H9 (cell line): ENCODE measurements at regions not wholly inside any gene's neighbourhood (a gene's known extent, or its start where the extent isn't known, plus 50 kb on each side); places are given as distances from the start of the nearest gene placed in this dataset.
A peak's percentile ranks its signal among the peaks of the same experiment; 100 is the strongest.

Experiments used
- DNase-seq: peaks from one replicate; pipeline ENCODE4 v3.0.0-alpha.2; 2017
- H2AFZ ChIP-seq: one replicate; pipeline ENCODE4 v1.6.1; 2013; ENCODE audit warnings: mild to moderate bottlenecking, low read length, control low read depth, moderate library complexity
- H2AK5ac ChIP-seq: 2 replicates; pipeline ENCODE4 v1.6.1; 2013; ENCODE audit warnings: low read length, control low read depth, mixed read lengths; ENCODE audit not compliant: insufficient read length
- H2BK120ac ChIP-seq: one replicate; pipeline ENCODE4 v1.6.1; 2013; ENCODE audit warnings: low read depth, mild to moderate bottlenecking, low read length, control low read depth, inconsistent platforms; ENCODE audit not compliant: poor library complexity, severe bottlenecking
- H2BK12ac ChIP-seq: 2 replicates; pipeline ENCODE4 v1.6.1; 2013; ENCODE audit warnings: low read length, control low read depth, mixed read lengths, low read depth; ENCODE audit not compliant: insufficient read length
- H2BK15ac ChIP-seq: 2 replicates; pipeline ENCODE4 v1.6.1; 2013; ENCODE audit warnings: low read depth, low read length, control low read depth
- H2BK20ac ChIP-seq: one replicate; pipeline ENCODE4 v1.6.1; 2013; ENCODE audit warnings: low read depth, mild to moderate bottlenecking, low read length, control low read depth, inconsistent platforms; ENCODE audit not compliant: poor library complexity, severe bottlenecking
- H2BK5ac ChIP-seq: 2 replicates; pipeline ENCODE4 v1.6.1; 2013; ENCODE audit warnings: low read length, control low read depth, mixed read lengths; ENCODE audit not compliant: insufficient read length
- H3K14ac ChIP-seq: 2 replicates; pipeline ENCODE4 v1.6.1; 2013; ENCODE audit warnings: low read length, control low read depth; ENCODE audit not compliant: insufficient read depth
- H3K18ac ChIP-seq: 2 replicates; pipeline ENCODE4 v1.6.1; 2013; ENCODE audit warnings: low read depth, mild to moderate bottlenecking, mixed read lengths, low read length, control low read depth; ENCODE audit not compliant: insufficient read length
- H3K23ac ChIP-seq: 2 replicates; pipeline ENCODE4 v1.6.1; 2013; ENCODE audit warnings: low read length, control low read depth, mixed read lengths, low read depth; ENCODE audit not compliant: insufficient read length
- H3K23me2 ChIP-seq: 2 replicates; pipeline ENCODE4 v1.6.1; 2013; ENCODE audit warnings: low read depth, mild to moderate bottlenecking, mixed read lengths, low read length, control low read depth; ENCODE audit not compliant: insufficient read length, poor library complexity, severe bottlenecking
- H3K27ac ChIP-seq: 2 replicates; pipeline ENCODE4 v1.5.1; 2013; ENCODE audit warnings: low read length, control low read depth, mixed read lengths, low read depth; ENCODE audit not compliant: insufficient read length
- H3K27me3 ChIP-seq: 2 replicates; pipeline ENCODE4 v1.6.1; 2013; ENCODE audit warnings: low read length, control low read depth, inconsistent platforms; ENCODE audit not compliant: insufficient read depth
- H3K4ac ChIP-seq: 2 replicates; pipeline ENCODE4 v1.6.1; 2013; ENCODE audit warnings: low read depth, mild to moderate bottlenecking, control low read depth, inconsistent platforms, low read length, moderate library complexity
- H3K4me1 ChIP-seq: 2 replicates; pipeline ENCODE4 v1.6.1; 2013; ENCODE audit warnings: low read length, control low read depth, inconsistent platforms; ENCODE audit not compliant: insufficient read depth
- H3K4me2 ChIP-seq: 2 replicates; pipeline ENCODE4 v1.6.1; 2013; ENCODE audit warnings: low read length, control low read depth, mixed read lengths; ENCODE audit not compliant: insufficient read length, insufficient read depth
- H3K56ac ChIP-seq: 2 replicates; pipeline ENCODE4 v1.6.1; 2013; ENCODE audit warnings: low read depth, mild to moderate bottlenecking, mixed read lengths, low read length, control low read depth; ENCODE audit not compliant: insufficient read length
- H3K79me1 ChIP-seq: 2 replicates; pipeline ENCODE4 v1.6.1; 2013; ENCODE audit warnings: low read depth, mild to moderate bottlenecking, moderate library complexity, low read length, control low read depth, inconsistent platforms; ENCODE audit not compliant: insufficient read depth, poor library complexity, severe bottlenecking
- H3K79me2 ChIP-seq: 2 replicates; pipeline ENCODE4 v1.6.1; 2013; ENCODE audit warnings: low read length, control low read depth, inconsistent platforms; ENCODE audit not compliant: insufficient read depth
- H3K9ac ChIP-seq: 2 replicates; pipeline ENCODE4 v1.6.1; 2013; ENCODE audit warnings: low read length, control low read depth, mixed read lengths; ENCODE audit not compliant: insufficient read length; ENCODE audit errors: extremely low read depth
- H3K9me3 ChIP-seq: one replicate; pipeline ENCODE4 v1.6.1; 2013; ENCODE audit warnings: low read depth, low read length, inconsistent platforms; ENCODE audit not compliant: control insufficient read depth
- H3T11ph ChIP-seq: one replicate; pipeline ENCODE4 v1.6.1; 2013; ENCODE audit warnings: mild to moderate bottlenecking, low read length, control low read depth, inconsistent platforms
- H4K20me1 ChIP-seq: one replicate; pipeline ENCODE4 v1.6.1; 2013; ENCODE audit not compliant: control insufficient read depth, insufficient read length, insufficient read depth
- H4K5ac ChIP-seq: 2 replicates; pipeline ENCODE4 v1.6.1; 2013; ENCODE audit warnings: low read depth, mild to moderate bottlenecking, mixed read lengths, low read length, control low read depth; ENCODE audit not compliant: insufficient read length
- H4K8ac ChIP-seq: replicated peaks from 2 replicates; pipeline ENCODE4 v1.6.1; 2013; ENCODE audit warnings: low read length, control low read depth, mixed read lengths, low read depth; ENCODE audit not compliant: insufficient read length
- H4K91ac ChIP-seq: 2 replicates; pipeline ENCODE4 v1.6.1; 2013; ENCODE audit warnings: low read depth, mild to moderate bottlenecking, moderate library complexity, mixed read lengths, low read length, control low read depth; ENCODE audit not compliant: insufficient read length
- H3K27ac Mint-ChIP-seq, 3 experiments: 2 replicates in 2 of 3; 3 replicates in 1 of 3; pipeline ENCODE4 v1.8.0; 2020 to 2021; ENCODE audit warnings: mixed read lengths in 3 of 3, mild to moderate bottlenecking in 1 of 3, moderate library complexity in 1 of 3
- H3K27me3 Mint-ChIP-seq: 2 replicates; pipeline ENCODE4 v1.8.0; 2021; ENCODE audit warnings: low read depth, mild to moderate bottlenecking, moderate library complexity, mixed read lengths
- H3K36me3 Mint-ChIP-seq, 3 experiments: 2 replicates in 2 of 3; 3 replicates in 1 of 3; pipeline ENCODE4 v1.8.0; 2020 to 2021; ENCODE audit warnings: low read depth in 3 of 3, mixed read lengths in 3 of 3; ENCODE audit not compliant: insufficient read depth in 1 of 3
- H3K4me1 Mint-ChIP-seq, 2 experiments: 2 replicates each; pipeline ENCODE4 v1.8.0; 2020; ENCODE audit warnings: mixed read lengths in 2 of 2
- H3K4me3 Mint-ChIP-seq, 2 experiments: 2 replicates in 1 of 2; 3 replicates in 1 of 2; pipeline ENCODE4 v1.8.0; 2020 to 2021; ENCODE audit warnings: mild to moderate bottlenecking in 2 of 2, mixed read lengths in 2 of 2, moderate library complexity in 1 of 2
- H3K9me3 Mint-ChIP-seq, 2 experiments: 2 replicates in 1 of 2; 3 replicates in 1 of 2; pipeline ENCODE4 v1.8.0; 2020; ENCODE audit warnings: mild to moderate bottlenecking in 2 of 2, mixed read lengths in 2 of 2, moderate library complexity in 1 of 2
- CTCF ChIP-seq: fragments of 200-600 bp; sonication (generic); conservative IDR thresholded peaks from 3 replicates; pipeline ENCODE4 v1.8.0; 2021; ENCODE audit warnings: antibody characterized with exemption, mild to moderate bottlenecking
- WGBS: extraction: QIAGEN DNeasy Blood & Tissue Kit; methylation state at CpG from one replicate; pipeline ENCODE4 v1.1.7; 2013; ENCODE audit warnings: missing lambda C conversion rate, low lambda C conversion rate, mixed read lengths; ENCODE audit not compliant: insufficient read length; ENCODE audit errors: extremely low coverage; 5-methylcytosine and 5-hydroxymethylcytosine counted together

GRCh38 chr15:98321896-98322295 lies 326.4 kb upstream of the IGF1R start:
- Histone ChIP-seq H4K91ac (no peak overlapping the region), H3K27me3 (no peaks in the 10 kb centered on the region), H3K23ac (no peak overlapping the region), H2BK20ac (no peak overlapping the region), H3K4me1 (no peaks in the 10 kb centered on the region), H3K27ac (no peak overlapping the region), H2BK15ac (no peak overlapping the region), H3K23me2 (no peaks in the 10 kb centered on the region), H3K79me1 (no peaks in the 10 kb centered on the region), H3K4me2 (no peak overlapping the region), H2AFZ (peak overlapping the region; percentile 32), H3K79me2 (no peaks in the 10 kb centered on the region), H4K20me1 (no peaks in the 10 kb centered on the region), H2BK120ac (no peak overlapping the region), H3K14ac (no peak overlapping the region), H3K4ac (no peak overlapping the region), H3K9ac (no peak overlapping the region), H4K5ac (no peak overlapping the region), H2AK5ac (no peak overlapping the region), H3K9me3 (peaks cover 21% of the 10 kb centered on the region), H3K56ac (no peak overlapping the region), H2BK12ac (no peak overlapping the region), H4K8ac (no peak overlapping the region), H2BK5ac (no peak overlapping the region), H3K18ac (no peak overlapping the region), H3T11ph (no peak overlapping the region)
- Mint-ChIP-seq H3K4me1 (no peaks in the 10 kb centered on the region), H3K27ac (peak overlapping the region in 1 of 3 experiments; percentile 61; a peak in 1 of 7 replicates), H3K4me3 (no peak overlapping the region), H3K9me3 (peaks cover 27 to 31% of the 10 kb centered on the region in 2 experiments), H3K36me3 (peaks cover 5 to 25% (median 22%) of the 10 kb centered on the region in 3 experiments; a peak in 6 of 7 replicates), H3K27me3 (no peaks in the 10 kb centered on the region)
- TF ChIP-seq CTCF = no peak
- no peak for DNase-seq
- WGBS = no CpG with 5 or more reads among the region's 5 CpGs
